Kidney (tissue), 13 donors: ENCODE measurements at regions not wholly inside any gene's neighbourhood (a gene's known extent, or its start where the extent isn't known, plus 50 kb on each side); places are given as distances from the start of the nearest gene placed in this dataset.

Source experiments
- DNase-seq, 5 donors: peaks; one replicate each; pipeline ENCODE4 v3.0.0-alpha.2; 2013 to 2020
- FAIRE-seq: peaks from 2 replicates; lab custom pipeline; 2012; peaks lifted over from hg19 to GRCh38; lab: Jason Lieb, UNC
- H3K27ac ChIP-seq, 2 donors: one replicate each; pipeline ENCODE4 v1.7.0; 2013; ENCODE audit warnings: low read depth in 2 of 2, low read length in 2 of 2, inconsistent platforms in 1 of 2
- H3K27me3 ChIP-seq: one replicate; pipeline ENCODE4 v1.7.1; 2013; ENCODE audit warnings: low read length, inconsistent platforms; ENCODE audit not compliant: control insufficient read depth, insufficient read depth
- H3K36me3 ChIP-seq, 3 donors: one replicate each; pipeline versions ENCODE4 v1.7.0 to v1.7.1; 2013; ENCODE audit warnings: low read length in 3 of 3, control low read depth in 1 of 3, inconsistent platforms in 1 of 3; ENCODE audit not compliant: insufficient read depth in 3 of 3, control insufficient read depth in 2 of 3
- H3K4me1 ChIP-seq, 3 donors: one replicate each; pipeline versions ENCODE4 v1.7.0 to v1.7.1; 2013; ENCODE audit warnings: low read length in 3 of 3, inconsistent platforms in 1 of 3, low read depth in 1 of 3; ENCODE audit not compliant: control insufficient read depth in 2 of 3, insufficient read depth in 2 of 3
- H3K4me3 ChIP-seq, 3 donors: one replicate each; pipeline versions ENCODE4 v1.7.0 to v1.8.1; 2013; ENCODE audit warnings: low read length in 3 of 3, control low read depth in 1 of 3, inconsistent platforms in 1 of 3
- H3K9ac ChIP-seq, 3 donors: one replicate each; pipeline versions ENCODE4 v1.7.0 to v1.7.1; 2013; ENCODE audit warnings: low read length in 3 of 3, control low read depth in 1 of 3, inconsistent platforms in 1 of 3
- H3K9me3 ChIP-seq, 3 donors: one replicate each; pipeline versions ENCODE4 v1.7.0 to v1.7.1; 2013; ENCODE audit warnings: low read length in 3 of 3, control low read depth in 1 of 3, inconsistent platforms in 1 of 3; ENCODE audit not compliant: control insufficient read depth in 2 of 3, insufficient read depth in 1 of 3
- intact Hi-C: fragments of 100-400 bp; cut with DNase I; formaldehyde crosslinking; loops from one replicate; pipeline ENCODE4 v1.11.1; 2022
- TF ChIP-seq, protein P1 (sequence below): IDR thresholded peaks from 3 replicates; pipeline ENCODE4 v1.5.1; 2012; ENCODE audit warnings: mild to moderate bottlenecking, moderate library complexity, borderline replicate concordance; ENCODE audit not compliant: insufficient read depth; ENCODE audit errors: extremely low read depth
- donor health status: control.
- donor health status: control.
- donor health status: control.
- donor health status: control.
- donor health status: control.
- donor health status: DM: yes; HTN: yes; CAD: no.
- donor health status: Normal renal cell carcinoma (clear cell type).

DNA sequence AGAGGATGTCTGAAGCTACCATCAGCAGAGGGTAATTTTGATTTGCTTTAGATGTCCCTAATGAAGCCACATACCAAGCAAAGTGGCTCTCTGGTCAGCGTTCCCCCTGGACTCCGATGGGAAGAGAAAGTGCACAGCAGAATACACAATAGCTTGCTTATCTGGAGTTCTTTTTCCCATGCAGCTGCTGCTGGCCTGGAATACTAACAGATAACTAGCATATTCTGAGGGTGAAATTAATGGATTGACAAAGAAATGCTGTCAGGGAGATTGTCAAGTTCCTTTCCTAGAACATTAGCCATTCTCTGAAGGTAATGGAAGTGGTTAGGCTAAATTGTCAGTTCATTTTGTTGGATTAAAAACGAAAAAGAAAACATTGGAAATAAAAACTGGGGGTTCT is 391.3 kb downstream of the FLRT2 start:
- no peak overlapping the region for H3K9ac ChIP-seq
- no peak overlapping the region for H3K4me3 ChIP-seq
- no peaks in the 10 kb centered on the region for H3K9me3 ChIP-seq
- no peak overlapping the region for H3K27ac ChIP-seq
- FAIRE-seq (no peak), DNase-seq (no peak)
- H3K36me3 ChIP-seq: no peaks in the 10 kb centered on the region
- intact Hi-C loops: no loop called here
- TF ChIP-seq, protein P1, sequence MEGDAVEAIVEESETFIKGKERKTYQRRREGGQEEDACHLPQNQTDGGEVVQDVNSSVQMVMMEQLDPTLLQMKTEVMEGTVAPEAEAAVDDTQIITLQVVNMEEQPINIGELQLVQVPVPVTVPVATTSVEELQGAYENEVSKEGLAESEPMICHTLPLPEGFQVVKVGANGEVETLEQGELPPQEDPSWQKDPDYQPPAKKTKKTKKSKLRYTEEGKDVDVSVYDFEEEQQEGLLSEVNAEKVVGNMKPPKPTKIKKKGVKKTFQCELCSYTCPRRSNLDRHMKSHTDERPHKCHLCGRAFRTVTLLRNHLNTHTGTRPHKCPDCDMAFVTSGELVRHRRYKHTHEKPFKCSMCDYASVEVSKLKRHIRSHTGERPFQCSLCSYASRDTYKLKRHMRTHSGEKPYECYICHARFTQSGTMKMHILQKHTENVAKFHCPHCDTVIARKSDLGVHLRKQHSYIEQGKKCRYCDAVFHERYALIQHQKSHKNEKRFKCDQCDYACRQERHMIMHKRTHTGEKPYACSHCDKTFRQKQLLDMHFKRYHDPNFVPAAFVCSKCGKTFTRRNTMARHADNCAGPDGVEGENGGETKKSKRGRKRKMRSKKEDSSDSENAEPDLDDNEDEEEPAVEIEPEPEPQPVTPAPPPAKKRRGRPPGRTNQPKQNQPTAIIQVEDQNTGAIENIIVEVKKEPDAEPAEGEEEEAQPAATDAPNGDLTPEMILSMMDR: no peak
- no peaks in the 10 kb centered on the region for H3K27me3 ChIP-seq
- H3K4me1 ChIP-seq: no peaks in the 10 kb centered on the region

DNA sequence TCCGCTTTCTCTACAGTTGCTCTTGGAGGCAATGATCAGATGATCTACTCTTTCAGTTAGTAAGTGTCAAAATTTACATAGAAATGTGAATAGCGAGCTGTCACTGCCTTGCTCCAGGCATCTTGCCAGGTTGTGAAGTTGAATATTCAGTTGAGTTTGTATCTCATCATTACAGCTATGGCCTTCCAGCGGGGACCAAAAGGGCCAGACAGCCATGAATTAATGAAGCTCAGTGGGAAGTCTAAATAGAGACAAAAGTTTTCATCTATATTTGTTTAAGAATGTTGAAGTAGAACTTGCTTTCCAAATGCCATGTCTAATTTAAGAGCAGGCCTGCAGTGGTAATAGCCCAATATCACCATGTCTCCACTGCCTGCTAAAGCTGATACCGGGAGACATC is 387.8 kb downstream of the FLRT2 start:
- TF ChIP-seq, protein P1: no peak
- Histone ChIP-seq H3K27me3 (no peaks in the 10 kb centered on the region), H3K9ac (no peak overlapping the region), H3K4me1 (no peaks in the 10 kb centered on the region), H3K9me3 (no peaks in the 10 kb centered on the region), H3K4me3 (no peak overlapping the region), H3K27ac (no peak overlapping the region), H3K36me3 (no peaks in the 10 kb centered on the region)
- DNase-seq: no peak
- no peak for FAIRE-seq
- intact Hi-C loops: no loop called here

DNA sequence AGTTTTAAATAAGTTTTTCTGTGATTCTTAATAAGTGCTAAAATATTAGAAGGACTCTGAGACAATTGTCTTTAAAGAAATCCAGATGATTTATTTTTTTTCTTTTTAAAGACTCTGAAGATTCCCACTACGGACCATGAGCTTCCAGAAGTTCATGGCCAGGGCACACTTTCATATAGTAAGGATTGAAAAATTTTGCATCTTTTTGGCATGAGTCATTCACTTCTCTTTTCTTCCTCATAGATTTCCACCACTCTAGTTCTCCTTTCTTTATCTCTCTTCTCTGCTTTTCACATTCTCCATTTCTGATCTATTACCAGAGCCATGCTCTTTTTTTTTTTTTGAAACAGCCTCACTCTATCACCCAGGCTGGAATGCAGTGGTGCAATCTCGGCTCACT is 385.8 kb downstream of the FLRT2 start:
- no peak overlapping the region for H3K9ac ChIP-seq
- no peak overlapping the region for H3K4me3 ChIP-seq
- H3K27ac ChIP-seq: no peak overlapping the region
- H3K9me3 ChIP-seq: no peaks in the 10 kb centered on the region
- FAIRE-seq (no peak), DNase-seq (no peak)
- TF ChIP-seq, protein P1: no peak
- H3K36me3 ChIP-seq: no peaks in the 10 kb centered on the region
- H3K27me3 ChIP-seq: no peaks in the 10 kb centered on the region
- intact Hi-C loops: no loop called here
- no peaks in the 10 kb centered on the region for H3K4me1 ChIP-seq

DNA sequence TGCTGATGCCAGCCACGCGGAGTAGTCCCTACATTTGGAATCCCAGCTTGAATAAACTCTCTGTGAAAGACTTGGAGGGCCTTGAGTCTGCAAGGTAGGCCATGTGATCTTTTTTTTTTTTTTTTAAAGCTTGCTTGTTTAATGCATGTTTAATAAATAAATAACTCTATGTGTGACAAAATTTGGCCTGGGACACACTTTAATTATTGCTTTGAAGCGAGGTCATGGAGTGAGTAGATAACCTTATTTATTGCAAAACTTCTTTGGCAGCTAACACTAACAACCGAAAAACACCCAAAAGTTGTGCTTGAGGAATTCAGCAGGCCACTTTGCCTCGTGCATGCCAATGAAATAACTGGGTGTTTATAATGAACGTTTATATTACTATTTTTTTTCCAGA is 382.2 kb downstream of the FLRT2 start:
- Histone ChIP-seq H3K27me3 (no peaks in the 10 kb centered on the region), H3K36me3 (no peaks in the 10 kb centered on the region), H3K4me3 (no peak overlapping the region), H3K9me3 (no peaks in the 10 kb centered on the region), H3K27ac (no peak overlapping the region), H3K4me1 (no peaks in the 10 kb centered on the region), H3K9ac (no peak overlapping the region)
- TF ChIP-seq, protein P1: no peak
- DNase-seq (no peak), FAIRE-seq (no peak)
- intact Hi-C loops: no loop called here
